HCT116 (cell line): ENCODE measurements at regions not wholly inside any gene's neighbourhood (a gene's known extent, or its start where the extent isn't known, plus 50 kb on each side); places are given as distances from the start of the nearest gene placed in this dataset.

ENCODE experiments used
- CEBPB ChIP-seq: IDR thresholded peaks from 2 replicates; pipeline ENCODE4 v1.6.1; 2012; ENCODE audit warnings: low read depth
- ELF1 ChIP-seq: IDR thresholded peaks from 2 replicates; pipeline ENCODE4 v1.6.1; 2012; ENCODE audit warnings: low read depth, borderline replicate concordance
- EZH2 ChIP-seq: fragments of 200-600 bp; sonication (generic); IDR thresholded peaks from 2 replicates; pipeline ENCODE4 v1.6.1; 2017; ENCODE audit warnings: antibody characterized with exemption, mixed run types
- POLR2A ChIP-seq: IDR thresholded peaks from 2 replicates; pipeline ENCODE4 v1.7.0; 2011; ENCODE audit warnings: borderline replicate concordance; ENCODE audit not compliant: insufficient read depth, insufficient read length; ENCODE audit errors: extremely low read depth
- POLR2AphosphoS5 ChIP-seq: IDR thresholded peaks from 2 replicates; pipeline ENCODE4 v1.6.1; 2011; ENCODE audit warnings: mild to moderate bottlenecking, low read depth, low read length, moderate library complexity
- SP1 ChIP-seq: IDR thresholded peaks from 2 replicates; pipeline ENCODE4 v1.6.1; 2012; ENCODE audit warnings: low read depth
- SRF ChIP-seq: IDR thresholded peaks from 2 replicates; pipeline ENCODE4 v1.6.1; 2012; ENCODE audit warnings: low read depth
- ZFX ChIP-seq: fragments of 450-650 bp; IDR thresholded peaks from 2 replicates; pipeline ENCODE4 v1.6.1; 2017
- TF ChIP-seq, protein P1 (sequence below), 3 experiments: fragments of 200-600 bp in 1 of 3; sonication (generic) in 1 of 3; IDR thresholded peaks in 2 of 3; conservative IDR thresholded peaks in 1 of 3; 2 replicates each; pipeline ENCODE4 v1.5.1; 2012 to 2017; ENCODE audit warnings: low read depth in 2 of 3, low read length in 2 of 3, antibody characterized with exemption in 1 of 3, borderline replicate concordance in 1 of 3, control low read depth in 1 of 3, mild to moderate bottlenecking in 1 of 3, mixed read lengths in 1 of 3, mixed run types in 1 of 3, moderate library complexity in 1 of 3; ENCODE audit not compliant: insufficient read depth in 1 of 3
- TF ChIP-seq, protein P2 (sequence below): IDR thresholded peaks from 2 replicates; pipeline ENCODE4 v1.6.1; 2012
- TF ChIP-seq, protein P3 (sequence below): IDR thresholded peaks from 2 replicates; pipeline ENCODE4 v1.6.1; 2012; ENCODE audit warnings: low read depth

DNA sequence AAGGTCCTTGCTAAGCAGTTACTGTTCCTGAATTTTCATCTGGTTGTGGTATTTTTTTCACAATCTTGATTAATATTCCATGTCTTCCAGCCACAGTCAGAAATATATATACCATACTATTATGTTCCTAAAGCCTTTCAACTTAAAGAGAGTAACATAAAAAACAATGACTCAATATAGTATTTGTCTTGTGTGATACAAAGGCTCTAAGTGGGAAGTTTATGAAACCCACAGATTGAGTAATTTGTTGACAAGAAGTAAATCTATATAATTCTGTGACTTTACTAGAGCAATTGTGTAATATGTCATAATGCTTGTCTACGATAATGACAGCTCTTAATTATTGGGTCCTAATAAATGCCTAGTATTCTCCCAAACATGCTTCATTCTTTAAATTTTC, 509.4 kb downstream of the ISL1 start:
- TF ChIP-seq EZH2 (no peak), POLR2AphosphoS5 (no peak), ZFX (no peak), SRF (no peak), ELF1 (no peak), CEBPB (no peak), POLR2A (no peak), SP1 (no peak)
- TF ChIP-seq, protein P1, sequence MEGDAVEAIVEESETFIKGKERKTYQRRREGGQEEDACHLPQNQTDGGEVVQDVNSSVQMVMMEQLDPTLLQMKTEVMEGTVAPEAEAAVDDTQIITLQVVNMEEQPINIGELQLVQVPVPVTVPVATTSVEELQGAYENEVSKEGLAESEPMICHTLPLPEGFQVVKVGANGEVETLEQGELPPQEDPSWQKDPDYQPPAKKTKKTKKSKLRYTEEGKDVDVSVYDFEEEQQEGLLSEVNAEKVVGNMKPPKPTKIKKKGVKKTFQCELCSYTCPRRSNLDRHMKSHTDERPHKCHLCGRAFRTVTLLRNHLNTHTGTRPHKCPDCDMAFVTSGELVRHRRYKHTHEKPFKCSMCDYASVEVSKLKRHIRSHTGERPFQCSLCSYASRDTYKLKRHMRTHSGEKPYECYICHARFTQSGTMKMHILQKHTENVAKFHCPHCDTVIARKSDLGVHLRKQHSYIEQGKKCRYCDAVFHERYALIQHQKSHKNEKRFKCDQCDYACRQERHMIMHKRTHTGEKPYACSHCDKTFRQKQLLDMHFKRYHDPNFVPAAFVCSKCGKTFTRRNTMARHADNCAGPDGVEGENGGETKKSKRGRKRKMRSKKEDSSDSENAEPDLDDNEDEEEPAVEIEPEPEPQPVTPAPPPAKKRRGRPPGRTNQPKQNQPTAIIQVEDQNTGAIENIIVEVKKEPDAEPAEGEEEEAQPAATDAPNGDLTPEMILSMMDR (IDR thresholded peaks at IDR 0.05 in 2 of 3, conservative IDR thresholded peaks at IDR 0.05 in 1 of 3; ENCODE audit: borderline replicate concordance in 1 of 3, insufficient read depth in 1 of 3, low read depth in 2 of 3, low read length in 2 of 3) = no peak
- TF ChIP-seq, protein P2, sequence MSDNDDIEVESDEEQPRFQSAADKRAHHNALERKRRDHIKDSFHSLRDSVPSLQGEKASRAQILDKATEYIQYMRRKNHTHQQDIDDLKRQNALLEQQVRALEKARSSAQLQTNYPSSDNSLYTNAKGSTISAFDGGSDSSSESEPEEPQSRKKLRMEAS = no peak
- TF ChIP-seq, protein P3, sequence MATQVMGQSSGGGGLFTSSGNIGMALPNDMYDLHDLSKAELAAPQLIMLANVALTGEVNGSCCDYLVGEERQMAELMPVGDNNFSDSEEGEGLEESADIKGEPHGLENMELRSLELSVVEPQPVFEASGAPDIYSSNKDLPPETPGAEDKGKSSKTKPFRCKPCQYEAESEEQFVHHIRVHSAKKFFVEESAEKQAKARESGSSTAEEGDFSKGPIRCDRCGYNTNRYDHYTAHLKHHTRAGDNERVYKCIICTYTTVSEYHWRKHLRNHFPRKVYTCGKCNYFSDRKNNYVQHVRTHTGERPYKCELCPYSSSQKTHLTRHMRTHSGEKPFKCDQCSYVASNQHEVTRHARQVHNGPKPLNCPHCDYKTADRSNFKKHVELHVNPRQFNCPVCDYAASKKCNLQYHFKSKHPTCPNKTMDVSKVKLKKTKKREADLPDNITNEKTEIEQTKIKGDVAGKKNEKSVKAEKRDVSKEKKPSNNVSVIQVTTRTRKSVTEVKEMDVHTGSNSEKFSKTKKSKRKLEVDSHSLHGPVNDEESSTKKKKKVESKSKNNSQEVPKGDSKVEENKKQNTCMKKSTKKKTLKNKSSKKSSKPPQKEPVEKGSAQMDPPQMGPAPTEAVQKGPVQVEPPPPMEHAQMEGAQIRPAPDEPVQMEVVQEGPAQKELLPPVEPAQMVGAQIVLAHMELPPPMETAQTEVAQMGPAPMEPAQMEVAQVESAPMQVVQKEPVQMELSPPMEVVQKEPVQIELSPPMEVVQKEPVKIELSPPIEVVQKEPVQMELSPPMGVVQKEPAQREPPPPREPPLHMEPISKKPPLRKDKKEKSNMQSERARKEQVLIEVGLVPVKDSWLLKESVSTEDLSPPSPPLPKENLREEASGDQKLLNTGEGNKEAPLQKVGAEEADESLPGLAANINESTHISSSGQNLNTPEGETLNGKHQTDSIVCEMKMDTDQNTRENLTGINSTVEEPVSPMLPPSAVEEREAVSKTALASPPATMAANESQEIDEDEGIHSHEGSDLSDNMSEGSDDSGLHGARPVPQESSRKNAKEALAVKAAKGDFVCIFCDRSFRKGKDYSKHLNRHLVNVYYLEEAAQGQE = no peak
